GM19025 (cell line): ENCODE measurements at regions not wholly inside any gene's neighbourhood (a gene's known extent, or its start where the extent isn't known, plus 50 kb on each side); places are given as distances from the start of the nearest gene placed in this dataset.

ENCODE experiments used
- ATAC-seq: cut with Tn5 transposase; IDR thresholded peaks from one replicate; pipeline ENCODE4 v1.9.1; 2021; ENCODE audit warnings: mild to moderate bottlenecking, low read depth, moderate library complexity; ENCODE audit not compliant: unreplicated experiment

- no peak for ATAC-seq
Measured at GRCh38 chr12:86852451-86852850, 596.3 kb upstream of the MGAT4C start.

- ATAC-seq, result no peak
Measured at GRCh38 chr12:86838711-86839110, 582.5 kb upstream of the MGAT4C start.

- ATAC-seq, result no peak
Measured at GRCh38 chr12:86838260-86838659, 582.1 kb upstream of the MGAT4C start.

GRCh38 chr12:86837246-86837645 is 581.1 kb upstream of the MGAT4C start:
- no peak for ATAC-seq

DNA sequence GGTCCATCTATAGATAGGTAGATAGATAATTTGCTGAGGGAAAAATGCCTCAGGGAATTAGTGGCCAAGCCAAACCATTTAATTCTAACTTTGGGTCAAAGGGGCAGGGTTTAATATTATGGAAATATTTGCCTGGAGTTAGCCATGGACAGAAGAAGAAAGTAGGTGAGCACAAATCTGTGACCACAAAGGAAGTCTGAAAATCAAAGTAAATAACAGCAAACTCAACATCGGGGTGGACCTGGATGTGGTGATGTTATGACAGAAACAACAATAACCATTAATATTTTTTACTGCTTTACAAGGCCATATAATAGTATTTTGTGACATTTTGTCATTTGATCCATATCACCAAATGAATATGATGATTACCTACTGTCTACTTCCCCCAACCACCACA is 578.0 kb upstream of the MGAT4C start:
- no peak for ATAC-seq

DNA sequence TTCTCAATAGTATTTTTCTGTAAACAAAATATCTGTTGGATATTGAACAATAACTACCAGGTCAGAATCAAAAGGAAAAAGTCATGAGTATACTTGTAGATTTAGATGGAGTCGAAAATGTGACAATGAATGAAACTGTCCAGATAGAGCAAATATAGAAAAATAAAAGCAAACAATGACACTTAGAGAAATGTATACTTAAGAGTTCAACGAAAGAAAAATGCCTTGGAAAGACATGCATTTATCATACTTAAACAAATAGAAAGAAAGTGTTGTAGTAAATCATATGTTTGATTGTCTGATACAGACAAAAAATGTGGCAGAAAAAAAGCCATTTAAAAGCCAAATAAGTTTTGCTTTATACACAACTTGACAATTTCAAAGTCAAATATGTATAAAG is 571.2 kb upstream of the MGAT4C start:
- no peak for ATAC-seq

- no peak for ATAC-seq
Measured at GRCh38 chr12:86826051-86826450, 569.9 kb upstream of the MGAT4C start.

DNA sequence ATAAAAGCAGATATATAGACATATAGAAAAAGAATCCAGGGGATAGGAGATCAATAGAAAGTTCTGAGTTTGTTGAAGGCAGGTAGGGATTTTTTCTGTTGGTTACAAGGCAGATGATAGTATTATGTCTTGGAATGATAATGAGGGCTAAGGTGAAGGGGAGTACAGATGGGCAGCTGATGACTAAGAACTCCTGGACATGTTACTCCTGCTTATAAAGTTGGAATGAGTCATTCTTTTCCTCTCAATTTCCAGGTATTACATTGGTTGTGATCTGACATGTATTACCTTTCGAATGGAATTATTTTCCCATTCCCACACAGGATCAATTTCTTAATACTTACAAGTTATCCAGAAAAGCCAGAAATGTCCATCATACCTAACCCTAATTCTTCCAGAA is 545.2 kb upstream of the MGAT4C start:
- no peak for ATAC-seq

- ATAC-seq, result no peak
Measured at GRCh38 chr12:86799616-86800015, 543.4 kb upstream of the MGAT4C start.

DNA sequence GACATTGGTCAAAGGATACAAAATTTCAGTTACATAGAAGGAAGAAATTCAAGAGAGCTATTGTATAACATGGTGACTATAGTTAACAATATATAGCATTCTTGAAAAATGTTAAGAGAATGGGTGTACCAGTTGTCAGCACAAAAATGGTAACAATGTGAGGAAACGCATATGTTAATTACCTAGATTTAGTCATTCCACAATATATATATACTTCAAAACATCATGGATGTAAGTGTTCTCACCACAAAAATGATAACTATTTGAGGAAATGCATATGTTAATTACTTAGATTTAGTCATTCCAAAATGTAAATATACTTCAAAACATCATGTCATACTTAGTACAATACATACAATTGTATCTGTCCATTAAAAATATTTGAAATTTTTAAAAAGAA is 540.4 kb upstream of the MGAT4C start:
- no peak for ATAC-seq

GRCh38 chr12:86788661-86789060 is 532.5 kb upstream of the MGAT4C start:
- ATAC-seq, result no peak

GRCh38 chr12:86787419-86787818 is 531.2 kb upstream of the MGAT4C start:
- ATAC-seq, result no peak

DNA sequence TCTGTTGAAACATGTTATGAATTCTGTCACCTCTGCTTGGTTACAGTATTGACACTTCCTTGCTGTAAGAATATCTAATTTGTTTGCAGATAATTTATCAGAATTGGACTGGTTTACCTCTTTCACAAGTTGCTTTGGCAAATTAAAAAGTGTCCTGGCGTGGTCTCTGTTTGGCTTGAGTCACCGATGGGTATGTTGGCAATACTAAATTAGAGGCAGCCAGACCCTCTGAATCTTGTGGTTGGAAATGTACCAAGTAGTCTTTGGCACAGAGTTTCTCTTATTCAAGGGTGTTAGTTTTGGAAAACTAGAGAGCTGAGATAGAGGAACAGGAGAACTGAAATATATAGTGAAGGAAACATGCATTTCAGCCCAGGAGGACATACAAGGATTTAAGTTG is 521.1 kb upstream of the MGAT4C start:
- no peak for ATAC-seq

GRCh38 chr12:86774841-86775388 is 518.7 kb upstream of the MGAT4C start:
- ATAC-seq, result no peak

- no peak for ATAC-seq
Measured at GRCh38 chr12:86772696-86773095, 516.5 kb upstream of the MGAT4C start.

- no peak for ATAC-seq
Measured at GRCh38 chr12:86770871-86771270, 514.7 kb upstream of the MGAT4C start.

GRCh38 chr12:86748894-86749293 is 492.7 kb upstream of the MGAT4C start:
- no peak for ATAC-seq

GRCh38 chr12:86744547-86745212 is 488.5 kb upstream of the MGAT4C start:
- no peak for ATAC-seq

- ATAC-seq, result no peak
Measured at GRCh38 chr12:86743875-86744536, 487.8 kb upstream of the MGAT4C start.

DNA sequence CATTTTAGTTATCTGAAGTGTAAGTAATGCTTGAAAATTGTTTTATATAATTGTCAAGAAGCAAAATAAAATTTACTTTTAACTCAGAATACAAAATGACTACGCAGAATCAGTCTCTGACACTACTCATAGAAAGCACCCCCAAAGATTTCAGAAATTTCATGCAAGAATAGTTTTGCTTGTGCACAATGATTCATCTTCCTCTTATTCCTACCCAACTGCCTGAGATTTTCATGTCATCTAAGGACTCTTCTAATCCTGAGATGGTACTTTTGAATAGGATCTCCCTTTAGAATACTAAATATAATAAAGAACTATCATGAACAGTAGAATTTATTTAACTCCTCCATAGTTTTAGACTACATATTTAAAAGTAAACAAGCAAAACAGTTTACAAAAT is 485.3 kb upstream of the MGAT4C start:
- no peak for ATAC-seq

DNA sequence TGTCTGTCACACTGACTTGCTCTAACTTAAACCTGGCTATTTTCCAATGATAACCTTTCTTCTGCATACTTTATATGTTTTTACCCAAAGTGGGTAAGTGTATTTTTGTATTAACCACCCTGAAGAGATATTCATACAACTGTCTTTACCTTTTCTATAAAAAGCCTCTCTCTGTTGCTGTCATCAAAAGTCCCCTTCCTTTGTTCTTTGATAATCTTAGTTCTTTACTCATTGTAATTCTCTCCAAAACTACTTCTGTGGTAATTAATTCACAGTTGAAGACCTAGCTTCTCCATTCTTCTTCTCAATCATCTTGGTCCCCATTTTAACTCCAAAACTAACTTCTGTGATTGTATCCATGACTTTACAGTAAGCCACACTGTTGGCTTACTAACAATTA is 479.7 kb upstream of the MGAT4C start:
- no peak for ATAC-seq

DNA sequence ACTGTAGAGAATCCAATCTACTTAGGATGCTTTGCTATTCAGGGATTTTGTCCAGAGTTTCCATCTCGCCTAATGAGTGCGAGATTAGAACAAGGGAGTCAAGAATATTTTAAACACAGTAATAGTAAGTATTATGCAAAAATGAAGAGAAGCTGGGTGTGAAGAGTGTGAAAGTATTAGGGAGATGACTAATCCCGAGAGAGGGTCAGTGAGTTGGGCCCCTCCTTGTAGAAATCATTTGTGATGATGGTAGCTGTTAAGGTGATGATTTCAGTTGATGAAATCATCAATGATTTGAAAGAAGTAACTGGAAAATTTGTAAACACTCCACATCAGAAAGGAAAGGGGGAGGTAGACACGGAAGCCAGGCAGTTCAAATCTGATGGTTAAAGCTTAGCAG is 478.9 kb upstream of the MGAT4C start:
- ATAC-seq, result no peak
